H9 (cell line): ENCODE measurements at regions not wholly inside any gene's neighbourhood (a gene's known extent, or its start where the extent isn't known, plus 50 kb on each side); places are given as distances from the start of the nearest gene placed in this dataset.

Experiments used
- DNase-seq: peaks from one replicate; pipeline ENCODE4 v3.0.0-alpha.2; 2017
- H2AFZ ChIP-seq: one replicate; pipeline ENCODE4 v1.6.1; 2013; ENCODE audit warnings: mild to moderate bottlenecking, low read length, control low read depth, moderate library complexity
- H2AK5ac ChIP-seq: 2 replicates; pipeline ENCODE4 v1.6.1; 2013; ENCODE audit warnings: low read length, control low read depth, mixed read lengths; ENCODE audit not compliant: insufficient read length
- H2BK120ac ChIP-seq: one replicate; pipeline ENCODE4 v1.6.1; 2013; ENCODE audit warnings: low read depth, mild to moderate bottlenecking, low read length, control low read depth, inconsistent platforms; ENCODE audit not compliant: poor library complexity, severe bottlenecking
- H2BK12ac ChIP-seq: 2 replicates; pipeline ENCODE4 v1.6.1; 2013; ENCODE audit warnings: low read length, control low read depth, mixed read lengths, low read depth; ENCODE audit not compliant: insufficient read length
- H2BK15ac ChIP-seq: 2 replicates; pipeline ENCODE4 v1.6.1; 2013; ENCODE audit warnings: low read depth, low read length, control low read depth
- H2BK20ac ChIP-seq: one replicate; pipeline ENCODE4 v1.6.1; 2013; ENCODE audit warnings: low read depth, mild to moderate bottlenecking, low read length, control low read depth, inconsistent platforms; ENCODE audit not compliant: poor library complexity, severe bottlenecking
- H2BK5ac ChIP-seq: 2 replicates; pipeline ENCODE4 v1.6.1; 2013; ENCODE audit warnings: low read length, control low read depth, mixed read lengths; ENCODE audit not compliant: insufficient read length
- H3K14ac ChIP-seq: 2 replicates; pipeline ENCODE4 v1.6.1; 2013; ENCODE audit warnings: low read length, control low read depth; ENCODE audit not compliant: insufficient read depth
- H3K18ac ChIP-seq: 2 replicates; pipeline ENCODE4 v1.6.1; 2013; ENCODE audit warnings: low read depth, mild to moderate bottlenecking, mixed read lengths, low read length, control low read depth; ENCODE audit not compliant: insufficient read length
- H3K23ac ChIP-seq: 2 replicates; pipeline ENCODE4 v1.6.1; 2013; ENCODE audit warnings: low read length, control low read depth, mixed read lengths, low read depth; ENCODE audit not compliant: insufficient read length
- H3K23me2 ChIP-seq: 2 replicates; pipeline ENCODE4 v1.6.1; 2013; ENCODE audit warnings: low read depth, mild to moderate bottlenecking, mixed read lengths, low read length, control low read depth; ENCODE audit not compliant: insufficient read length, poor library complexity, severe bottlenecking
- H3K27ac ChIP-seq: 2 replicates; pipeline ENCODE4 v1.5.1; 2013; ENCODE audit warnings: low read length, control low read depth, mixed read lengths, low read depth; ENCODE audit not compliant: insufficient read length
- H3K27me3 ChIP-seq: 2 replicates; pipeline ENCODE4 v1.6.1; 2013; ENCODE audit warnings: low read length, control low read depth, inconsistent platforms; ENCODE audit not compliant: insufficient read depth
- H3K4ac ChIP-seq: 2 replicates; pipeline ENCODE4 v1.6.1; 2013; ENCODE audit warnings: low read depth, mild to moderate bottlenecking, control low read depth, inconsistent platforms, low read length, moderate library complexity
- H3K4me1 ChIP-seq: 2 replicates; pipeline ENCODE4 v1.6.1; 2013; ENCODE audit warnings: low read length, control low read depth, inconsistent platforms; ENCODE audit not compliant: insufficient read depth
- H3K4me2 ChIP-seq: 2 replicates; pipeline ENCODE4 v1.6.1; 2013; ENCODE audit warnings: low read length, control low read depth, mixed read lengths; ENCODE audit not compliant: insufficient read length, insufficient read depth
- H3K56ac ChIP-seq: 2 replicates; pipeline ENCODE4 v1.6.1; 2013; ENCODE audit warnings: low read depth, mild to moderate bottlenecking, mixed read lengths, low read length, control low read depth; ENCODE audit not compliant: insufficient read length
- H3K79me1 ChIP-seq: 2 replicates; pipeline ENCODE4 v1.6.1; 2013; ENCODE audit warnings: low read depth, mild to moderate bottlenecking, moderate library complexity, low read length, control low read depth, inconsistent platforms; ENCODE audit not compliant: insufficient read depth, poor library complexity, severe bottlenecking
- H3K79me2 ChIP-seq: 2 replicates; pipeline ENCODE4 v1.6.1; 2013; ENCODE audit warnings: low read length, control low read depth, inconsistent platforms; ENCODE audit not compliant: insufficient read depth
- H3K9ac ChIP-seq: 2 replicates; pipeline ENCODE4 v1.6.1; 2013; ENCODE audit warnings: low read length, control low read depth, mixed read lengths; ENCODE audit not compliant: insufficient read length; ENCODE audit errors: extremely low read depth
- H3K9me3 ChIP-seq: one replicate; pipeline ENCODE4 v1.6.1; 2013; ENCODE audit warnings: low read depth, low read length, inconsistent platforms; ENCODE audit not compliant: control insufficient read depth
- H3T11ph ChIP-seq: one replicate; pipeline ENCODE4 v1.6.1; 2013; ENCODE audit warnings: mild to moderate bottlenecking, low read length, control low read depth, inconsistent platforms
- H4K20me1 ChIP-seq: one replicate; pipeline ENCODE4 v1.6.1; 2013; ENCODE audit not compliant: control insufficient read depth, insufficient read length, insufficient read depth
- H4K5ac ChIP-seq: 2 replicates; pipeline ENCODE4 v1.6.1; 2013; ENCODE audit warnings: low read depth, mild to moderate bottlenecking, mixed read lengths, low read length, control low read depth; ENCODE audit not compliant: insufficient read length
- H4K8ac ChIP-seq: replicated peaks from 2 replicates; pipeline ENCODE4 v1.6.1; 2013; ENCODE audit warnings: low read length, control low read depth, mixed read lengths, low read depth; ENCODE audit not compliant: insufficient read length
- H4K91ac ChIP-seq: 2 replicates; pipeline ENCODE4 v1.6.1; 2013; ENCODE audit warnings: low read depth, mild to moderate bottlenecking, moderate library complexity, mixed read lengths, low read length, control low read depth; ENCODE audit not compliant: insufficient read length
- H3K27ac Mint-ChIP-seq, 3 experiments: 2 replicates in 2 of 3; 3 replicates in 1 of 3; pipeline ENCODE4 v1.8.0; 2020 to 2021; ENCODE audit warnings: mixed read lengths in 3 of 3, mild to moderate bottlenecking in 1 of 3, moderate library complexity in 1 of 3
- H3K27me3 Mint-ChIP-seq: 2 replicates; pipeline ENCODE4 v1.8.0; 2021; ENCODE audit warnings: low read depth, mild to moderate bottlenecking, moderate library complexity, mixed read lengths
- H3K36me3 Mint-ChIP-seq, 3 experiments: 2 replicates in 2 of 3; 3 replicates in 1 of 3; pipeline ENCODE4 v1.8.0; 2020 to 2021; ENCODE audit warnings: low read depth in 3 of 3, mixed read lengths in 3 of 3; ENCODE audit not compliant: insufficient read depth in 1 of 3
- H3K4me1 Mint-ChIP-seq, 2 experiments: 2 replicates each; pipeline ENCODE4 v1.8.0; 2020; ENCODE audit warnings: mixed read lengths in 2 of 2
- H3K4me3 Mint-ChIP-seq, 2 experiments: 2 replicates in 1 of 2; 3 replicates in 1 of 2; pipeline ENCODE4 v1.8.0; 2020 to 2021; ENCODE audit warnings: mild to moderate bottlenecking in 2 of 2, mixed read lengths in 2 of 2, moderate library complexity in 1 of 2
- H3K9me3 Mint-ChIP-seq, 2 experiments: 2 replicates in 1 of 2; 3 replicates in 1 of 2; pipeline ENCODE4 v1.8.0; 2020; ENCODE audit warnings: mild to moderate bottlenecking in 2 of 2, mixed read lengths in 2 of 2, moderate library complexity in 1 of 2
- CTCF ChIP-seq: fragments of 200-600 bp; sonication (generic); conservative IDR thresholded peaks from 3 replicates; pipeline ENCODE4 v1.8.0; 2021; ENCODE audit warnings: antibody characterized with exemption, mild to moderate bottlenecking
- WGBS: extraction: QIAGEN DNeasy Blood & Tissue Kit; methylation state at CpG from one replicate; pipeline ENCODE4 v1.1.7; 2013; ENCODE audit warnings: missing lambda C conversion rate, low lambda C conversion rate, mixed read lengths; ENCODE audit not compliant: insufficient read length; ENCODE audit errors: extremely low coverage; 5-methylcytosine and 5-hydroxymethylcytosine counted together

- H3K36me3 Mint-ChIP-seq = no peaks in the 10 kb centered on the region
- Histone ChIP-seq H2BK120ac (no peak overlapping the region), H3K56ac (no peak overlapping the region), H4K91ac (no peak overlapping the region), H2BK20ac (no peak overlapping the region), H4K20me1 (no peaks in the 10 kb centered on the region), H2AFZ (no peak overlapping the region), H3K9me3 (no peaks in the 10 kb centered on the region), H3K18ac (no peak overlapping the region), H3K23ac (no peak overlapping the region), H3K79me2 (no peaks in the 10 kb centered on the region), H2BK12ac (no peak overlapping the region), H2BK15ac (no peak overlapping the region), H3K27me3 (no peaks in the 10 kb centered on the region), H3K27ac (no peak overlapping the region), H3K14ac (no peak overlapping the region), H3K4me1 (no peaks in the 10 kb centered on the region), H4K5ac (no peak overlapping the region), H3K9ac (no peak overlapping the region), H2AK5ac (no peak overlapping the region), H3K4me2 (no peak overlapping the region), H3K4ac (no peak overlapping the region), H3T11ph (no peak overlapping the region), H2BK5ac (no peak overlapping the region), H3K79me1 (no peaks in the 10 kb centered on the region), H3K23me2 (no peaks in the 10 kb centered on the region), H4K8ac (no peak overlapping the region)
- no peak overlapping the region for H3K4me3 Mint-ChIP-seq
- H3K4me1 Mint-ChIP-seq = no peaks in the 10 kb centered on the region
- no peak for DNase-seq
- no CpG with 5 or more reads among the region's 7 CpGs for WGBS
- TF ChIP-seq CTCF = no peak
- no peaks in the 10 kb centered on the region for H3K9me3 Mint-ChIP-seq
- H3K27ac Mint-ChIP-seq = peak overlapping the region in 1 of 3 experiments; percentile 54; a peak in 2 of 7 replicates
- no peaks in the 10 kb centered on the region for H3K27me3 Mint-ChIP-seq
These were observed 1672.9 kb downstream of the REEP3 start for GRCh38 chr10:65194126-65194525.
